Activated T-helper 2 cell treated with anti-CD3 and anti-CD28 coated beads, Interferon-gamma antibody, Interleukin-2, Interleukin-4, amounts not matched to agents 10 μg/mL and 5 μg/mL and 100 μg/mL, durations not matched to agents 14 hours and 24 hours and 36 hours (primary cell): ENCODE measurements at regions not wholly inside any gene's neighbourhood (a gene's known extent, or its start where the extent isn't known, plus 50 kb on each side); places are given as distances from the start of the nearest gene placed in this dataset.
A peak's percentile ranks its signal among the peaks of the same experiment; 100 is the strongest.

Source experiments
- DNase-seq: peaks from one replicate; pipeline ENCODE4 v3.0.0; 2021; ENCODE audit warnings: low spot score
- H3K27ac Mint-ChIP-seq: one replicate; pipeline ENCODE4 v1.8.0; 2021; ENCODE audit warnings: mixed read lengths
- H3K27me3 Mint-ChIP-seq: one replicate; pipeline ENCODE4 v1.8.0; 2021; ENCODE audit warnings: low read depth, mixed read lengths
- H3K36me3 Mint-ChIP-seq: one replicate; pipeline ENCODE4 v1.8.0; 2021; ENCODE audit warnings: low read depth, mixed read lengths
- H3K4me1 Mint-ChIP-seq: one replicate; pipeline ENCODE4 v1.8.0; 2021; ENCODE audit warnings: low read depth, mixed read lengths
- H3K4me3 Mint-ChIP-seq: one replicate; pipeline ENCODE4 v1.8.0; 2021; ENCODE audit warnings: low read depth, mild to moderate bottlenecking, moderate library complexity, mixed read lengths
- H3K9me3 Mint-ChIP-seq: one replicate; pipeline ENCODE4 v1.8.0; 2021; ENCODE audit warnings: mixed read lengths
- intact Hi-C: fragments of 100-400 bp; cut with micrococcal nuclease; formaldehyde crosslinking; loops from one replicate; pipeline ENCODE4 v1.15.1; 2023

- no peak overlapping the region for H3K4me3 Mint-ChIP-seq
- peaks cover under 1% of the 10 kb centered on the region for H3K36me3 Mint-ChIP-seq
- DNase-seq, result no peak
- H3K9me3 Mint-ChIP-seq, result peaks cover 3% of the 10 kb centered on the region
- intact Hi-C loops, result no loop called here
- H3K27ac Mint-ChIP-seq, result no peak overlapping the region
- H3K4me1 Mint-ChIP-seq, result peaks cover 9% of the 10 kb centered on the region
- H3K27me3 Mint-ChIP-seq, result peaks cover 30% of the 10 kb centered on the region
These were observed 371.3 kb upstream of the TNP1 start for GRCh38 chr2:217231212-217231611.

DNA sequence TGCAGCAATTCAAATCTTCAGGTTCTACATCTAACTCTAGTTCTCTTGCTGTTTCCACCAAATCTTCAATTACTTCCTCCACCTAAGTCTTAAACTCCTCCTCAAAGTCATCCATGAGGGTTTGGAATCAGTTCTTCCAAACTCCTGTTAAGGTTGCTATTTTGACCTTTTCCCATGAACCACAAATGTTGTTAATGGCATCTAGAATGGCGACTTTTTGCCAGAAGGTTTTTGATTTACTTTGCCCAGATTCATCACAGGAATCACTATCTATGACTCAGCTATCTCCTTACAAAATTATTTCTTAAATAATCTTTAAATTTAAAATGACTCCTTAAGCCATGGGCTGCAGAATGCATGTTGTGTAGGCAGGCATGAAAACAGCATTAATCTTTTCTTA, 368.9 kb upstream of the TNP1 start:
- H3K4me1 Mint-ChIP-seq, result peaks cover 23% of the 10 kb centered on the region
- no peak overlapping the region for H3K4me3 Mint-ChIP-seq
- peaks cover 1% of the 10 kb centered on the region for H3K9me3 Mint-ChIP-seq
- peaks cover 10% of the 10 kb centered on the region for H3K36me3 Mint-ChIP-seq
- DNase-seq, result no peak
- H3K27me3 Mint-ChIP-seq, result peaks cover 14% of the 10 kb centered on the region
- no peak overlapping the region for H3K27ac Mint-ChIP-seq
- intact Hi-C loops, result loop anchor here (10.0 kb wide), 2 partner anchors 724 to 1666 kb away; no protein-coding TSS in a partner anchor

- Mint-ChIP-seq H3K4me1 (peaks cover 31% of the 10 kb centered on the region), H3K9me3 (peaks cover 4% of the 10 kb centered on the region), H3K4me3 (no peak overlapping the region), H3K27ac (no peak overlapping the region), H3K27me3 (peaks cover 11% of the 10 kb centered on the region), H3K36me3 (peaks cover 12% of the 10 kb centered on the region)
- intact Hi-C loops, result loop anchor here (10.0 kb wide), 2 partner anchors 723 to 1667 kb away; no protein-coding TSS in a partner anchor
- no peak for DNase-seq
These were observed 367.9 kb upstream of the TNP1 start for GRCh38 chr2:217227794-217228193.

- Mint-ChIP-seq H3K4me1 (peaks cover 40% of the 10 kb centered on the region), H3K4me3 (no peak overlapping the region), H3K27me3 (peaks cover 4% of the 10 kb centered on the region), H3K36me3 (peaks cover 12% of the 10 kb centered on the region), H3K27ac (no peak overlapping the region), H3K9me3 (peaks cover 4% of the 10 kb centered on the region)
- intact Hi-C loops, result loop anchor here (10.0 kb wide), 2 partner anchors 721 to 1669 kb away; no protein-coding TSS in a partner anchor
- DNase-seq, result no peak
These were observed 365.7 kb upstream of the TNP1 start for GRCh38 chr2:217225596-217225995.

DNA sequence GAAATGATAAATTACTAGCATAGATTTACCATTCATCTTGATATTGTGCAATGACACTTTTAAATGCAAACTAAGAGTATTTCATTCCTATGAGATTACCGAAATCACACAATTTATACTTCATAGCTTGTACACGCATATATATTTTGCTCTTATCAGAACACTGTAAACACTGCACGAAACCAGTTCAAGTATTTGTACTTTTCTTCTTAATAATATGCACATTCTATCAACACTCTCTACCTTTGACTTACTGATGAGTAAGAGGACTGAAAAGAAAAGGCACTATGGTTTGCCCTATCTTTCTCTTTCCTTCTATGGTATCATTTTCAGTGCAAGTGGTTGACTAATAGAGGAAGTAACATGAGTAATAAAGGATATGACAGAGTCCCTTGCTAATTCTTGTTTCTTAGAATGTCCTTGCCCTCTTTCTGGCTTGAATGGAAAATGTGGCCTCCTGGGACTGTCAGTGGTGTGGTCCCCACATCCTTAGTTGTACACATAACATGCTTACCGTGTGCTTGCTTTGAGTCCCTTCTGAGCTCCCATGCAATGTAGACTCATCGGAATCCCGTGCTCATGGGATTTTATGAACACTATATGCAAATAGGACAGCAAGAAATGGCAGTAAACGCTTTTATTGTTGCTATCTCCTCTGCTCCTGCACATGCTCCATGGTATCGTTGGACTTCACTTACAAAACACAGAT, 363.5 kb upstream of the TNP1 start:
- H3K4me3 Mint-ChIP-seq, result peak overlapping the region; percentile 19
- H3K9me3 Mint-ChIP-seq, result peaks cover 4% of the 10 kb centered on the region
- peak; percentile 56 for DNase-seq

GRCh38 chr2:217222309-217222910, 362.5 kb upstream of the TNP1 start:
- peak overlapping the region; percentile 58 for H3K27ac Mint-ChIP-seq
- H3K4me1 Mint-ChIP-seq, result peaks cover 57% of the 10 kb centered on the region
- H3K9me3 Mint-ChIP-seq, result peaks cover 4% of the 10 kb centered on the region
- peaks cover 12% of the 10 kb centered on the region for H3K36me3 Mint-ChIP-seq
- H3K4me3 Mint-ChIP-seq, result no peak overlapping the region
- DNase-seq, result no peak
- H3K27me3 Mint-ChIP-seq, result peaks cover 7% of the 10 kb centered on the region
- intact Hi-C loops, result loop anchor here (2.0 to 10.0 kb wide), 6 partner anchors 290 to 1672 kb away; no protein-coding TSS in a partner anchor

More for the DNA sequence above, 363.5 kb upstream of the TNP1 start:
- intact Hi-C loops, result loop anchor here (1.0 to 10.0 kb wide), 10 partner anchors 61 to 1671 kb away; no protein-coding TSS in a partner anchor
- peaks cover 4% of the 10 kb centered on the region for H3K27me3 Mint-ChIP-seq
- H3K36me3 Mint-ChIP-seq, result peaks cover 12% of the 10 kb centered on the region
- peaks cover 49% of the 10 kb centered on the region for H3K4me1 Mint-ChIP-seq
- peak overlapping the region; percentile 58 for H3K27ac Mint-ChIP-seq

DNA sequence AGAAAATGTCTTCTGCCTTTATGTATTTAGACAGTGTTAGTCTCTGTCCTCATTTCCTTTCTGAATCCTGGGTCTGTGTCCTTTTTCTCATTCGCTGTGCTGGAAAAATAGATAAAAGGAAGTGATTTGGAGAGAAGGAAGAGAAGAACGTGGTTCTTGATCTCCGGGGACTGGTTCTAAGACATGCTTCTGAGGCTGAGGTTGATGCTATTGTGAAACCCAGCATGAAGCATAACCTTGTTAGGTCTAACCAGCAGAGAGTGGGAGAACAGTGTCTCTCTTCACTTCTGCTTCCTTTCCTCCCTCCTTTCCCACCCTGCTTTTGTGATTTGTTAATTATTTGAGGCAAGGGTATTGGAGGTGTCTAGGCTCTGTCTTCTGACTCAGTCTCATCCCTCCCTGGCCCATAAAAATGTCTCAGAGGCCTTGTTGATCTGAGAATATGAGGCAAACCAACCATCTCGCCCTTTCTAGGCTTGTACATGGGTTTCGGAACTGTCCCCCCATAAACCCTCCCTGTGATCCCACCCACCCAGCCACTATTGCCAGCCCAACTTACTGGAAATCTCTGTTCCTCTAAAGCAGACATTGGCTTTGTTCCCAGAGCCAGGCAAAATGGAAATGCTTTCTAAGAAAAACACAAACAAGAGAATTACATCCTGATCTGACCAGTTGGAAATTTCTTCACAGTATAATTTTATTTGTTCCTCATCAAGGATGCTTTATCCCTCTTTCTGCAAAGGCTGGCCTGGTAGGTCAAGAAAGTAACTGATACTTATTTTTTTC, 360.6 kb upstream of the TNP1 start:
- DNase-seq, result no peak
- no peak overlapping the region for H3K4me3 Mint-ChIP-seq
- peaks cover 4% of the 10 kb centered on the region for H3K9me3 Mint-ChIP-seq
- H3K36me3 Mint-ChIP-seq, result peaks cover 9% of the 10 kb centered on the region
- H3K27ac Mint-ChIP-seq, result no peak overlapping the region
- H3K4me1 Mint-ChIP-seq, result peaks cover 51% of the 10 kb centered on the region
- intact Hi-C loops, result loop anchor here (5.0 to 10.0 kb wide), 5 partner anchors 292 to 1674 kb away; no protein-coding TSS in a partner anchor
- H3K27me3 Mint-ChIP-seq, result peaks cover 20% of the 10 kb centered on the region

- Mint-ChIP-seq H3K27me3 (peaks cover 26% of the 10 kb centered on the region), H3K4me3 (no peak overlapping the region), H3K4me1 (peaks cover 48% of the 10 kb centered on the region), H3K36me3 (peaks cover 3% of the 10 kb centered on the region), H3K9me3 (peaks cover 4% of the 10 kb centered on the region), H3K27ac (no peak overlapping the region)
- intact Hi-C loops, result no loop called here
- DNase-seq, result no peak
These were observed 359.3 kb upstream of the TNP1 start for GRCh38 chr2:217219164-217219520.

DNA sequence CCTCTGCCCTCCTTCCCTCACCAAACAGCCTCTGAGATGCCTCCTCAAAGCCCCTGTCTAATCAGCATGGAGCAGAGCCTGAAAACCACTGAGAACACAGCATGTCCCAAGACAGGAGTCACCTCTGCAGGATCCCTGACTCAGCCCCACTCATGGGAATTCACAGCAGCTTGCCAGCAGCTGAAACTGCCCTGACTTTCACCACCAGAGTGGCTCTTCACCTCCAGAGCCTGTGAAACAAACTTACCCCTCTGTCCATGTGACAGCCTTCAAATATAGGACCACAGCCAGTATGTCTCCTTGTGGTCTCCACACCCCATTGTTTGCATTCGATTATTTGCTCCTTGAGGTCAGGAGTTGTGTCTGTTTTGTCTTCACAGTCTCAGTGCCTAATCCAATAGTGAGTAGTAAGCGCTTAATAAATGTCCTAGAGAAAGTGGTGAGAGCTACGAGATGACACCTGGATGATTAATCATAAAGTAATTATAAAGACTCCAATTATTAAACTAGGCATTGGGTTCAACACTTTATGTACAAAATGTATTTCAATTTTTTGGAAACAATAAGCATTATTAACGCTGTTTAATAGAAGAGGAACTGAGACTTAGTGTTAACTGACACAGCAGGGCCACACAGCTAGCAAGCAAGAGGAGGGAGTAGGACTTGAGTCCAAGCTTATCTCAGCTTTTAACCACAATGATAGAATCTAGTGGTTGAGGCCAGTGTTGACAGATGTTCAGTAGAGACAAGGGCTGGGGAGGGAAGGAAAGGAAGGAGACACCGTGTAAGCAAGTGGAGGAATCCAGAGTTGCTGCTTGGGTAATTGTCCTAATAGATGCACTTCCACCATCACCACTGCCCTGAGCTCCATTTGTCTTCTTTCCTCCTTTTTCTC, 358.7 kb upstream of the TNP1 start:
- intact Hi-C loops, result no loop called here
- Mint-ChIP-seq H3K27me3 (peaks cover 26% of the 10 kb centered on the region), H3K4me1 (peaks cover 45% of the 10 kb centered on the region), H3K4me3 (no peak overlapping the region), H3K9me3 (peaks cover under 1% of the 10 kb centered on the region), H3K36me3 (no peaks in the 10 kb centered on the region), H3K27ac (no peak overlapping the region)
- no peak for DNase-seq

DNA sequence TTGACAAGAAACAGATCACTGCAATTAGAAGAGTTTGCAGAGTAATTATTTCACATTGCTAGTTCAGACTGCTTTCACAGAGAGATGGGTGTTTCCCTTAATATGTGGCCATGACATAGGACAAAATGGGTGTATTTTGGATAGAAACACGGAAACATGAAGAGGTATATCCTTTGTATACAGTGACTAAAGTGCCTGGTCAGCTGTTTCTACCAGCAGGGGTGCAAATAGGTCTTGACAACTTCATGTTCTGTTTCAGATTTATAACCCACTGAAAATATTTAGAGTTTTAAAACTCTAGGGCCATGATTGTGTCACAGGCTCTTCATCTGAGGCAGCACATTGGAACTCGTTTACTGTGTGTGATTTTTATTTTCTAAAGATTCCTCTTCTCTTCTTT, 357.1 kb upstream of the TNP1 start:
- Mint-ChIP-seq H3K27ac (no peak overlapping the region), H3K9me3 (no peaks in the 10 kb centered on the region), H3K36me3 (no peaks in the 10 kb centered on the region), H3K27me3 (peaks cover 34% of the 10 kb centered on the region), H3K4me1 (peaks cover 33% of the 10 kb centered on the region), H3K4me3 (no peak overlapping the region)
- no peak for DNase-seq
- intact Hi-C loops, result no loop called here

- peaks cover 33% of the 10 kb centered on the region for H3K4me1 Mint-ChIP-seq
- no peak overlapping the region for H3K27ac Mint-ChIP-seq
- no peaks in the 10 kb centered on the region for H3K9me3 Mint-ChIP-seq
These were observed 356.5 kb upstream of the TNP1 start for GRCh38 chr2:217216316-217216715.

DNA sequence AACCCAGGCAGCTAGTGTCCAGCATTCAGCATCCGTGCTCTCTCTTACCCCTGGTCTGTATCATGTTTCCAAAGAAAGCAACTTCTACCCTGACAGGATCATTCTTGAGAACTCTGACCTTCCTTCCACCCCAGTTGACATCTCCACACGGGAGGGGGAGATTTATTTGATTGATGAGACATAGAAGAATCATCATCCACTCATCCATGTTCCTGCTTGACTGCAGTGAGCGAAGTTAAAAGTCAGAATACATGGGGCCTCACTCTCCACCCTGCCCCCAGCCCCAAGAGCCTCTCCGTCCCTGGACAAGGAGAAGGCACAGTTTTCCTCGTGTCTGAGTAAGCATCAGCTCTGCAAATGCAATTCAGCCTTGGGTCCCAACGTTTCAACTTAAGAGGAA, 356.0 kb upstream of the TNP1 start:
- peaks cover 30% of the 10 kb centered on the region for H3K4me1 Mint-ChIP-seq
- intact Hi-C loops, result no loop called here
- no peaks in the 10 kb centered on the region for H3K9me3 Mint-ChIP-seq
- no peak overlapping the region for H3K4me3 Mint-ChIP-seq
- no peak overlapping the region for H3K27ac Mint-ChIP-seq
- peaks cover 37% of the 10 kb centered on the region for H3K27me3 Mint-ChIP-seq
- H3K36me3 Mint-ChIP-seq, result no peaks in the 10 kb centered on the region
- DNase-seq, result no peak

More at GRCh38 chr2:217216316-217216715, 356.5 kb upstream of the TNP1 start:
- Mint-ChIP-seq H3K27me3 (peaks cover 35% of the 10 kb centered on the region), H3K36me3 (no peaks in the 10 kb centered on the region), H3K4me3 (no peak overlapping the region)
- intact Hi-C loops, result no loop called here
- DNase-seq, result no peak
